Thyroid gland (tissue), 4 donors: ENCODE measurements at regions not wholly inside any gene's neighbourhood (a gene's known extent, or its start where the extent isn't known, plus 50 kb on each side); places are given as distances from the start of the nearest gene placed in this dataset.

Experiments used
- DNase-seq, 2 donors: peaks; one replicate each; pipeline ENCODE4 v3.0.0-alpha.2; 2019
- H3K27ac ChIP-seq, 3 donors: fragments of 200-600 bp; sonication (generic); 1 replicate in 2 of 3; 2 replicates in 1 of 3; pipeline ENCODE4 v1.5.1; 2016 to 2019; ENCODE audit warnings: mild to moderate bottlenecking in 1 of 3, moderate library complexity in 1 of 3
- H3K27me3 ChIP-seq: fragments of 200-600 bp; sonication (generic); one replicate; pipeline ENCODE4 v1.5.1; 2019
- H3K36me3 ChIP-seq, 2 donors: fragments of 200-600 bp; sonication (generic); one replicate each; pipeline ENCODE4 v1.5.1; 2016 to 2019
- H3K4me1 ChIP-seq, 2 donors: fragments of 200-600 bp; sonication (generic); one replicate each; pipeline ENCODE4 v1.5.1; 2017 to 2019
- H3K4me3 ChIP-seq, 3 donors: fragments of 200-600 bp; sonication (generic); replicated peaks in 1 of 3; 1 replicate in 2 of 3; 2 replicates in 1 of 3; pipeline ENCODE4 v1.5.1; 2016; ENCODE audit warnings: mild to moderate bottlenecking in 1 of 3
- H3K9me3 ChIP-seq: fragments of 200-600 bp; sonication (generic); one replicate; pipeline ENCODE4 v1.5.1; 2017
- POLR2A ChIP-seq, 2 donors: fragments of 450-650 bp; IDR thresholded peaks; one replicate each; pipeline ENCODE4 v1.6.1; 2017; ENCODE audit warnings: antibody characterized with exemption in 2 of 2, mild to moderate bottlenecking in 2 of 2, moderate library complexity in 1 of 2
- WGBS, 2 donors: methylation state at CpG; one replicate each; pipeline ENCODE4 v1.1.5; 2017; 5-methylcytosine and 5-hydroxymethylcytosine counted together
- intact Hi-C: fragments of 100-400 bp; cut with DNase I; formaldehyde crosslinking; loops from one replicate; pipeline ENCODE4 v1.15.1; 2023
- TF ChIP-seq, protein P1 (sequence below), 6 experiments: fragments of 200-600 bp in 3 of 6; fragments of 450-650 bp in 3 of 6; sonication (generic) in 3 of 6; IDR thresholded peaks; one replicate each; pipeline ENCODE4 v1.5.1; 2016 to 2019; ENCODE audit warnings: antibody characterized with exemption in 6 of 6, mild to moderate bottlenecking in 2 of 6, inconsistent platforms in 1 of 6, moderate library complexity in 1 of 6

DNA sequence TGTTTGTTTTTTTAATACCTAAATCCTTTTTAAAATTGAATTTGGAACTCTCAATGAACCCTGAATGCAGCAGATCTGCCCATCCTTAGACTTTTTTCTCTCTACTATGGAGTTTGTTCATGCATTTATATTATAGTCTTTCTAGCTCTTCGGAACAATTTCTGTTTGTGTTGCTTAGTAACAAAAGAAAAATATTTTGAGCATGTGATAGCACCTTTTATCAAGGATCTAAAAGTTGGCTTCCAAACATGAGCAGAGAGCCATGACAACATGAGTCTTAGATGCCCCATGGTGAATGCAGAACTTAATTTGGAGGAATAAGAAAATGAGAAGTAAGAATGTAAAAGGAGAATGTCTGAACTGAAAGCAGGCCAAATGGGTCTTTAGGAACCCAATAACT lies 133.7 kb downstream of the EDN1 start:
- H3K36me3 ChIP-seq, result no peaks in the 10 kb centered on the region
- H3K27ac ChIP-seq, result no peak overlapping the region
- TF ChIP-seq POLR2A (IDR thresholded peaks at IDR 0.05), result no peak
- TF ChIP-seq, protein P1, sequence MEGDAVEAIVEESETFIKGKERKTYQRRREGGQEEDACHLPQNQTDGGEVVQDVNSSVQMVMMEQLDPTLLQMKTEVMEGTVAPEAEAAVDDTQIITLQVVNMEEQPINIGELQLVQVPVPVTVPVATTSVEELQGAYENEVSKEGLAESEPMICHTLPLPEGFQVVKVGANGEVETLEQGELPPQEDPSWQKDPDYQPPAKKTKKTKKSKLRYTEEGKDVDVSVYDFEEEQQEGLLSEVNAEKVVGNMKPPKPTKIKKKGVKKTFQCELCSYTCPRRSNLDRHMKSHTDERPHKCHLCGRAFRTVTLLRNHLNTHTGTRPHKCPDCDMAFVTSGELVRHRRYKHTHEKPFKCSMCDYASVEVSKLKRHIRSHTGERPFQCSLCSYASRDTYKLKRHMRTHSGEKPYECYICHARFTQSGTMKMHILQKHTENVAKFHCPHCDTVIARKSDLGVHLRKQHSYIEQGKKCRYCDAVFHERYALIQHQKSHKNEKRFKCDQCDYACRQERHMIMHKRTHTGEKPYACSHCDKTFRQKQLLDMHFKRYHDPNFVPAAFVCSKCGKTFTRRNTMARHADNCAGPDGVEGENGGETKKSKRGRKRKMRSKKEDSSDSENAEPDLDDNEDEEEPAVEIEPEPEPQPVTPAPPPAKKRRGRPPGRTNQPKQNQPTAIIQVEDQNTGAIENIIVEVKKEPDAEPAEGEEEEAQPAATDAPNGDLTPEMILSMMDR (IDR thresholded peaks at IDR 0.05), result no peak
- H3K27me3 ChIP-seq, result no peaks in the 10 kb centered on the region
- 18 to 21% methylated on average over 1 of the region's 1 CpG for WGBS, 2 donors
- intact Hi-C loops, result no loop called here
- H3K4me3 ChIP-seq, result no peak overlapping the region
- H3K4me1 ChIP-seq, result no peaks in the 10 kb centered on the region
- H3K9me3 ChIP-seq, result no peaks in the 10 kb centered on the region
- DNase-seq, result no peak

DNA sequence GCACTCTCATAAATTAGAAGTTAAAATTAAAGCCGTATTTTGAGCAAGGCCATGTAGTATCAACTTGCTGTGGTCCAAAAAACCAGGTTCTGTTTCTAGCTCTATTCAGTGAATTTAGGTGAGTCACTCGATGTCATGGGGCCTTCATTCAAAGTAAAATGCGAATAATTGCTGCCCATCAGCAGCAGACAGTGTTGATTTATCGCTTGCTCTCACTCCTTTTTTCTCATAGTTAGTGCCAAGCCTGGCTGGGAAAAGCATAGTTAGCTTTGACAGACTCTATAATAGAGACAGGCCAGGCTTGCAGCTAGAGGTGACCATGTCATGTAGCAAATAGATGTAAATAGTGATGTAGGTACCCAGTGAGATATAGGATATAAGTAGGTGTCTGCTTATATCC lies 136.0 kb downstream of the EDN1 start:
- Histone ChIP-seq H3K27ac (no peak overlapping the region), H3K4me1 (no peaks in the 10 kb centered on the region), H3K27me3 (no peaks in the 10 kb centered on the region), H3K36me3 (no peaks in the 10 kb centered on the region), H3K9me3 (no peaks in the 10 kb centered on the region), H3K4me3 (no peak overlapping the region)
- TF ChIP-seq, protein P1 (IDR thresholded peaks at IDR 0.05), result no peak
- no peak for TF ChIP-seq POLR2A (IDR thresholded peaks at IDR 0.05)
- DNase-seq, result no peak
- intact Hi-C loops, result no loop called here
- WGBS, 2 donors, result 89 to 94% methylated on average over 4 of the region's 4 CpGs

- TF ChIP-seq POLR2A (IDR thresholded peaks at IDR 0.05), result no peak
- TF ChIP-seq, protein P1 (IDR thresholded peaks at IDR 0.05), result no peak
- no peaks in the 10 kb centered on the region for H3K27me3 ChIP-seq
- H3K9me3 ChIP-seq, result no peaks in the 10 kb centered on the region
- H3K36me3 ChIP-seq, result no peaks in the 10 kb centered on the region
- H3K4me1 ChIP-seq, result no peaks in the 10 kb centered on the region
- 35 to 37% methylated on average over 3 of the region's 3 CpGs for WGBS, 2 donors
- H3K4me3 ChIP-seq, result no peak overlapping the region
- DNase-seq, result no peak
- no peak overlapping the region for H3K27ac ChIP-seq
- intact Hi-C loops, result no loop called here
These were observed 140.9 kb downstream of the EDN1 start for GRCh38 chr6:12431023-12431422.

DNA sequence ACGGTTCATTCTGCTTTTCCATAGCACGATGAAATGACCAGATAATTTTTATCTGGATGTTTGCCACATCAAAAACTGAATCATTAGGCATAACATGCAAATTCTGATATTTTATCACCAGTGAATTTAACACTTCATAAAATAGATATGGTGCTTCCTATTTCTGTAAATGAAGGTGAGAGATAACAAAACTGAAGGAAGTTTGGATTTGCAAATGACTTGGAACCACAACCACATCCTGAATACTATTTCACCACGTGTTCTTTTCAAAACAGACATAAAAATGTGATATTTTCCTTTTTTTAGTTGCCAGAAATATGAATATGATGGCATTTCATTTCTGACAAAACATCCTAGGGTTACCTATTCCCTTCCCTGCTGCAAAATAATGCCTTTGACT lies 146.1 kb downstream of the EDN1 start:
- no peak for TF ChIP-seq POLR2A (IDR thresholded peaks at IDR 0.05)
- TF ChIP-seq, protein P1 (IDR thresholded peaks at IDR 0.05), result no peak

GRCh38 chr6:12436683-12437082 lies 146.5 kb downstream of the EDN1 start:
- intact Hi-C loops, result no loop called here
- H3K27ac ChIP-seq, result no peak overlapping the region
- TF ChIP-seq, protein P1 (IDR thresholded peaks at IDR 0.05), result no peak
- TF ChIP-seq POLR2A (IDR thresholded peaks at IDR 0.05), result no peak
- no peak for DNase-seq
- no peaks in the 10 kb centered on the region for H3K9me3 ChIP-seq
- H3K4me1 ChIP-seq, result no peaks in the 10 kb centered on the region
- 56 to 92% methylated on average over 1 of the region's 1 CpG for WGBS, 2 donors
- no peaks in the 10 kb centered on the region for H3K27me3 ChIP-seq
- no peaks in the 10 kb centered on the region for H3K36me3 ChIP-seq
- H3K4me3 ChIP-seq, result no peak overlapping the region

More for the DNA sequence above, 146.1 kb downstream of the EDN1 start:
- Histone ChIP-seq H3K27me3 (no peaks in the 10 kb centered on the region), H3K27ac (no peak overlapping the region), H3K4me1 (no peaks in the 10 kb centered on the region), H3K4me3 (no peak overlapping the region), H3K36me3 (no peaks in the 10 kb centered on the region), H3K9me3 (no peaks in the 10 kb centered on the region)
- DNase-seq, result no peak
- 55 to 57% methylated on average over 3 of the region's 3 CpGs for WGBS, 2 donors
- intact Hi-C loops, result no loop called here
